GM21737 (cell line): ENCODE measurements at regions not wholly inside any gene's neighbourhood (a gene's known extent, or its start where the extent isn't known, plus 50 kb on each side); places are given as distances from the start of the nearest gene placed in this dataset.
"Not testable (repeated sequence)": the region's sequence is repeated elsewhere in the genome, so short reads cannot be mapped to it uniquely, and the experiment has no call there.

ENCODE experiments used
- ATAC-seq: cut with Tn5 transposase; IDR thresholded peaks from one replicate; pipeline ENCODE4 v1.9.1; 2021; ENCODE audit warnings: mild to moderate bottlenecking, moderate library complexity; ENCODE audit not compliant: unreplicated experiment

GRCh38 chr18:1103537-1103936 lies 198.9 kb downstream of the ADCYAP1 start:
- no peak for ATAC-seq

DNA sequence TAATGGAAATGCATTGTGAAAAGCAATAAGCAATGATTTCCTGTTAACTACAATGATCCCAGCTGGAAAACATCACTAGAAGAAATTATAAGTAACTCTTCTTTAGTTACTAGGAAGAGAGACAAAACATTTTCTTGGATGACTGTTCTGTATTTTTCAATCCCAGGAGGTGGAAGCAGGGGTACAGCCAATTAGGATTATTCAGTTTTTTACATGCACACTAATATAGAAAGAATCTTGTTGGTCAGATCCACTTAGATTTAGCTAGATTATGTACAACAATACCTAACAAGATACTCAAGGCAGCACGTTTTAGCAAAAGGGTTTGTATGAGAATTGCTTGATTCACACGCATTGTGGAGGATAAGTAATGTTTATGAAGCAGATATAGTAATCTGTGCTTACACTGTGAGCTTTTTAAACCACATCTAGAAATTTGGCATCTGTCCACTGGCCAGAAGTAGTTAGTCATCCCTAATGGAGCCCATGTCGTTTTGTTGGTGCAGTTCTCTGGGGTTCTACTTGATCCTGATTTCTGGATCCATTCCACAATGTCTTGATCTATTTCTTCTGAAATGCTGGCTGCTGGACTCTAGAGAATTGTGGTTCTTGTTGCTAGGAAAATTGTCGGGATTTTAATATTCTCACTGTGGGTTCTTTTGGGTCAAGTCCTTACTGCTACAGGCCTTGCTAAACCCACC lies 199.7 kb downstream of the ADCYAP1 start:
- ATAC-seq, result no peak

GRCh38 chr18:1124495-1124894 lies 219.8 kb downstream of the ADCYAP1 start:
- no peak for ATAC-seq

- no peak for ATAC-seq
Observed at GRCh38 chr18:1133541-1133940, 228.9 kb downstream of the ADCYAP1 start.

DNA sequence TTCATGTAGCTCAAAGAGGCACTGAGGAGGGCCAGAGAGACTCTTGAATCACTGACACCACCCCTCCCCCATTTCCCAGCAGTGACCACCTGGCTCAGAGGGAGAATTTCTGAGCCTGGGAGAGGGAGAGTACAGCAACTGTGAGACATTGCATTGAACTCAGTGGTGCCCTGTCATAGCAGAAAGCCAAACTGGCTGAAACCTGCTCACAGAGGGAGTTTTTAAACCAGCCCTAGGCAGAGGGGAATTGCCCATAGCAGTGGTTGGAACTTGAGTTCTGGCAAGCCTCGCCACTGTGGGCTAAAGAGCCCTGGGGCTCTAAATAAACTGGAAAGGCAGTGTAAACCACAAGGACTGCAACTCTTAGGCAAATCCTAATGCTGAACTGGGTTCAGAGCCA lies 243.1 kb downstream of the ADCYAP1 start:
- no peak for ATAC-seq

DNA sequence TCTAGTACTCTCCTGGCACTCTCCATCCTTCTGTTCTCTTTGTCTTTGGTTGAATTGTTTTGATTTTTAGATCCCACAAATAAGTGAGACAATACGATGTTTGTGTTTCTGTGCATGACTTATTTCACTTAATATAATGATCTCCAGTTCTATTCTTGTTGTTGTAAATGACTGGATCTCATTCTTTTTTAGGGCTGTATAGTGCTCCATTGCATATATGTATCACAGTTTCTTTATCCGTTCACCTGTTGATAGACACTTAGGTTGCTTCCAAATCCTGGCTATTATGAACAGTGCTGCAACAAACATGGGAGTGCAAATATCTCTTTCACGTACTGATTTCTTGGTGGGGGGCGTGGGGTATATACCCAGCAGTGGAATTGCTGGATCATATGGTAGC lies 245.0 kb downstream of the ADCYAP1 start:
- ATAC-seq, result no peak

GRCh38 chr18:1150344-1150743 lies 245.7 kb downstream of the ADCYAP1 start:
- no peak for ATAC-seq

- ATAC-seq, result not testable (repeated sequence)
Observed at GRCh38 chr18:1152958-1153357, 248.3 kb downstream of the ADCYAP1 start.

DNA sequence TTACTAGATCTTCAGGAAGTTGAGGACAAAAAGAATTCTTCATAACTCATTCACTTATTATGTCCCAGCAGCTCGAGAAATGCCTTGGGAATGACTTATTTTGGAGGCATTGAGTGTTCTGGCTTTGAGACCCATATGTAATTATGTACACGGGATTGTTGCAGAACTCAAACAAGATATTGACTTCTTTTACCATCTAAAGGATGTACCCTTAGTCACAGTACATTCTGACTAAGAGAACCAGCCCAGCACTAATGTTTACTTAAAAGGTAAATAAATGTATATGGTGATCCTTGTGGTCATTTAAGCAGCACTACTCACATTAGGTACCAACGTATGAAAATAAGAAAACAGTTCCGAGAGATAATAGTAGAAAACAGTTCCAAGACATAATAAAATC lies 268.9 kb downstream of the ADCYAP1 start:
- no peak for ATAC-seq

DNA sequence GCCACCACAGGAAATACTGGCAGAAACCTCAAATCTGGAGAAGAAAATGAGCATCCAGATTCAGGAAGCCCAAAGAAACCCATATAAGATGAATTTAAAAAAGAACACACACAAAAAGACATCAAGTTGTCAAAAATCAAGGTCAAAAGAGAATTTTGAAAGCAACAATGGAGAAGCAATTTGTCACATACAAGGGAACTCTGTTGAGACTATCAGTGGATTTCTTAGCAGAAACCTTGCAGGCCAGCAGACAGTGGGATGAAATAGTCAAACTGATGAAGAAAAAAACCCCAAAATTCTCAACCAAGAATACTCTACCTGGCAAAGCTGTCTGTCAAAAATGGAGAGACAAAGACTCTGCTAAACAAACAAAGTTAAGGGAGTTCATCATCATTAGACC lies 272.6 kb downstream of the ADCYAP1 start:
- ATAC-seq, result no peak

- ATAC-seq, result no peak
Observed at GRCh38 chr18:1191341-1191740, 286.7 kb downstream of the ADCYAP1 start.

- ATAC-seq, result no peak
Observed at GRCh38 chr18:1213126-1213525, 308.5 kb downstream of the ADCYAP1 start.

DNA sequence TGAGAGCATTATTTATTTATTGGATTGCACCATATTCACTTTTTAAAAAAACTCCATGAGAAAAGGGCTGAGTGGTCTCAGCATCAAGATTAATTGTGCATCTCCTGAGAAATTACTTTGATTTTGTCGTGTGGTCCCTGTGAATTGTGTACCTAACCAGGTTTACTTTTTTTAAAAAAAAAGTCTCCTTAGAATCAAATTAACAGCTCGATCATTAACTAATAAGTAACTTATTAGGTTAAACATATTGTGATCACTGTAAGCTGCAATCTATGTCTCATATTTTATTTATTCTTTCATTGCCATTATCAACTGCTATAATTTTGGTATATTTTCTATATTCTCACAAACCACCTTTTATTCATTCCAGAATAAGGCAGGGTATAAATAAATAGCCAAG lies 318.2 kb downstream of the ADCYAP1 start:
- ATAC-seq, result no peak

- no peak for ATAC-seq
Observed at GRCh38 chr18:1227025-1227424, 322.4 kb downstream of the ADCYAP1 start.

DNA sequence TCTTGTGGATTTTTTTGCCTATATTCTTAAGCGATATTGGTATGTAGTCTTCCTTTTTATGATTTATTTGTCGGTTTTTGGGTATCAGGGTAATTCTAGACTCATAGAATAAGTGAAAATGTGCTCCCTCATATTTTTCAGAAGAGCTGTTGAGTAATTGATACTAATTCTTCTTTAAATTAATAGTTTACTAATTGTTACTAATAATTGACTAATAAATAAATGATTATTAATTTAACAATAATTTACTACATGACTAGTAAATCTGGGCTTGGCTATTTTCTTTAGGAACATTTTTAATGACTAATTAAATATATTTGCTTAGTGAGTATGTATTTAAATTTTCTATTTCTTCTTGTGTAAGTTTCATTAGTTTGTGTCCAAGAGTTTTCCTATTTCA lies 325.0 kb downstream of the ADCYAP1 start:
- ATAC-seq, result no peak

GRCh38 chr18:1232867-1233266 lies 328.2 kb downstream of the ADCYAP1 start:
- ATAC-seq, result no peak

DNA sequence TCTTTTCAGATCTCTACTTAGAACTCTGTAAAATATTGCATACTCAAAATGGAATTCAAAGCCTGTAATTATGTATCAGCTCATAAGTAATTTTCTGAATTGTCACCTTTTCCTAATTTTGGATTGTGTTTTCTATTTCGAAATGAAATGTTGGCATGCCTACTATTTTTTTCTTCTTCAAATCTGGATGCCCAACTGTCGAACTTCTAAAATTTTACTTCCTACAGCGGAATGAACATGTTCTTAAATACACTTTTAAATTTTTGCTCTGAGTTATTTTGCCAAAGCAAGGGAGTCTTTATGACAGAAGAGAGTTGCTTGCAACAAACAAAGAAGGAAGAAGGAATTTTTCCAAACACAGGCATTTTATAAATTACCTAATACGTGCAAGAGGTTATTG lies 336.0 kb downstream of the ADCYAP1 start:
- ATAC-seq, result no peak

GRCh38 chr18:1244397-1245122 lies 339.9 kb downstream of the ADCYAP1 start:
- ATAC-seq, result no peak

DNA sequence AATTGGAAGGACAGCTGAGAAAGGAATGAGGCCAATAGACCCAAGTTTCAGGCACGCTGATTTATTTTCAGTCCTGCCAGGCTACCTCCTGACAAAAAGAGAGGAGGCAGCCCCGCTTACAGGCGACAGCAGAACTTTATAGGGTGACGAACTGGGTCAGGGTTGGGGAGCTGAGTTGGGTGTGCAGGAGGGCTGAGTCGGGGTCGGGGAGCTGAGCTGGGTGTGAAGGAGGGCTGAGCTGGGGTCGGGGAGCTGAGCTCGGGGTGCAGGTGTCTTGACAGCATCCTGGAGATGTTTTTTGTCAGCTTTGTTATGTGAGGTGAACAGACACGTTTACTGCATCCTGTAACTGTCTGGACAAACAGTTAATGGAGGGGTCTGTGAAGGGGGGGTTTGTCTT lies 342.2 kb downstream of the ADCYAP1 start:
- no peak for ATAC-seq

DNA sequence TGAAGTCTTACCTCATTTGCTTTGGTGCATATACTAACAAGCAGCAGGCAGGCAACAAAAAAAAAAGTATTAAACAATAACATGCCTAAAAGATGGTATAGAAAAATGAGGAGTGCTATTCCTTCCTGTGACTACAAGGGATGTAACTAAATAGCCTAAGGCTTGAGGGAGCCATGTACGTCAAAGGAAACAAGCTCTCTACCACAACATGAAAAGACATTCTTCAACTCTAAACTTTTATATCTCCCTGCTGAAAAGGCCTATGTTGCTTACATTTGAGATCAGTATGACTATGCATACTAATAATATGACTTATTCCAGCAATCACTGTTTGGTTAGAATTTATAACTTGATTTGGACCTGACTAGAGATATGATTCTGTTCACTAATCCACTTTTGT lies 347.9 kb downstream of the ADCYAP1 start:
- no peak for ATAC-seq

GRCh38 chr18:1252936-1253335 lies 348.3 kb downstream of the ADCYAP1 start:
- no peak for ATAC-seq

GRCh38 chr18:1253827-1254226 lies 349.2 kb downstream of the ADCYAP1 start:
- ATAC-seq, result no peak

DNA sequence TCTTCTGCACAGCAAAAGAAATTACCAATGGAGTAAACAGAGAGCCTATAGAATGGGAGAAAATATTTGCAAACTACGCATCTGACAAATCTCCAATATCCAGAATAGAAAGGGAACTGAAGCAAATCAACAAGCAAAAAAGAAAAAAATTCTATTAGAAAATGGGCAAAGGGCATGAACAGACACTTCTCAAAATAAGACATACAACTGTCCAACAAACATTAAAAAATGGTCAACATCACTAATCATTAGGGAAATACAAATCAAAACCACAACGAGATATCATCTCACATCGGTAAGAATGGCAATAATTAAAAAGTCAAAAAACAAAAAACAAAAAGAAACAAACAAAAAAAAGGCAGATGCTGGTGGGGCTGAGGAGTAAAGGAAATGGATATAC lies 356.4 kb downstream of the ADCYAP1 start:
- ATAC-seq, result no peak
